H7 (cell line): ENCODE measurements at regions not wholly inside any gene's neighbourhood (a gene's known extent, or its start where the extent isn't known, plus 50 kb on each side); places are given as distances from the start of the nearest gene placed in this dataset.
"Not testable (repeated sequence)": the region's sequence is repeated elsewhere in the genome, so short reads cannot be mapped to it uniquely, and the experiment has no call there.

Source experiments
- DNase-seq: peaks from one replicate; pipeline ENCODE4 v3.0.0; 2012
- H3K27me3 ChIP-seq: 2 replicates; pipeline ENCODE4 v1.6.0; 2011; ENCODE audit warnings: mild to moderate bottlenecking, low read length; ENCODE audit not compliant: control insufficient read depth, insufficient read depth
- H3K36me3 ChIP-seq: replicated peaks from 2 replicates; pipeline ENCODE4 v1.5.1; 2011; ENCODE audit warnings: low read length; ENCODE audit not compliant: control insufficient read depth, insufficient read depth
- H3K4me3 ChIP-seq: 2 replicates; pipeline ENCODE4 v1.5.1; 2011; ENCODE audit warnings: low read depth, mild to moderate bottlenecking, control low read depth, low read length, moderate library complexity; ENCODE audit not compliant: insufficient read depth

DNA sequence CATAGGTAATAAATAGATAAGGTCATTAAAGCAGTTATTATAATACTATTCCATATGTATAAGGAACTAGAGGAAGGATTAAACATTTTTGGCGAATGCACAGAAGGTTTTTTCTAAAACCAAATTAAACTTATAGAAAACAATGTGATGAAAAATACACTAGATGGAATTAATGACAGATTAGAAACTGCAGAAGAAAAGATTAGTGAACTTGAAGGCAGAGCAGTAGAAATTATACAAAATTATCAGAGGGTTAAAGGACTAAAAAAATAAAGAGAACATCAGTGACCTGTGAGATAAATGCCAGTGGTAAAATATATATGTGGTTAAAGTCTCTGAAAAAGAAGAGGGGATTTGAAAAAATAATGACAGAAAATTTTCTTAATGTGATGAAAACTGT lies 74.0 kb downstream of the IGLL5 start:
- Histone ChIP-seq H3K36me3 (no peaks in the 10 kb centered on the region), H3K4me3 (no peak overlapping the region), H3K27me3 (no peaks in the 10 kb centered on the region; the same call in 1 of the 2 replicates)
- DNase-seq, result no peak

DNA sequence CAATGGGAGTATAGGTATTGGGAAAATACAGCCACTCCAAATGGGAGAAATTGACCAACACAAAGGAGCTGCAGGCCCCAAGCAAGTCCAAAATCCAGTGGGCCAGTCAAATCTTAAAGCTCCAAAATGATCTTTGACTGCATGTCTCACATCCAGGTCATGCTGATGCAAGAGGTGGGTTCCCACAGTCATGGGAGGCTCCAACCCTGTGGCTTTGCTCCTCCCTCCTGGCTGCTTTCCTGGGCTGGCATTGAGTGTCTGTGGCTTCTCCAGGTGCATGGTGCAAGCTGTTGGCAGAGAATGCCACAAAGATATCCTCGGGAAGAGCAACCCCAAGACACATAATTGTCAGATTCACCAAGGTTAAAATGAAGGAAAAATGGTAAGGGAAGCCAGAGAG lies 80.8 kb downstream of the IGLL5 start:
- no peak for DNase-seq
- Histone ChIP-seq H3K4me3 (no peak overlapping the region), H3K36me3 (no peaks in the 10 kb centered on the region), H3K27me3 (no peaks in the 10 kb centered on the region; the same call in 1 of the 2 replicates)

DNA sequence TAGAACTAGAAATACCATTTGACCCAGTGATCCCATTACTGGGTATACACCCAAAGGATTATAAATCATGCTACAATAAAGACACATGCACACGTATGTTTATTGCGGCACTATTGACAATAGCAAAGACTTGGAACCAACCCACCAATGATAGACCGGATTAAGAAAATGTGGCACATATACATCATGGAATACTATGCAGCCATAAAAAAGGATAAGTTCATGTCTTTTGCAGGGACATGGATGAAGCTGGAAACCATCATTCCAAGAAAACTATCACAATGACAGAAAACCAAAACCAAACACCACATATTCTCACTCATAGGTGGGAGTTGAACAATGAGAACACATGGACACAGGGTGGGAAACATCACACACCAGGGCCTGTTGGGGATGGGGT lies 85.0 kb downstream of the IGLL5 start:
- not testable (repeated sequence) for H3K27me3 ChIP-seq, H3K4me3 ChIP-seq, H3K36me3 ChIP-seq, DNase-seq

DNA sequence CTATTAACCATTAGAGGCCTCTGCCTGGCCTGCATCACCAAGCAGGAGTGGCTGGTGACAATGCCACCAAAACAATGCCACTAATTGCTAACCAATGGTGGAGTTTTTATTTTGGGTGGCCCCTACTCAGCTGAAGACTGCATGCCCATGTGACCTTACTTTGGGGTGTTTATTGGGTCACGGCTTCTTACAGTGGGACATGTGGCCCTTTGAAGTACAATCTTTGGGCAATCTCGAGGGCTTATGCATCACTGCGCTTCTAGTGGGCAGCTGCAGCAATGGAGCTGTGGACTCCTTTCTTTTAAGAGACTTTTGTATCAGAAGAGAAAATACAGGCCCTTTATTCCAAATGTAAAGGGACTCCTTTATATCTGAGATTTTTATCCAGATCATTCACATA lies 85.7 kb downstream of the IGLL5 start:
- Histone ChIP-seq H3K4me3 (no peak overlapping the region), H3K36me3 (no peaks in the 10 kb centered on the region), H3K27me3 (no peaks in the 10 kb centered on the region)
- DNase-seq, result no peak

DNA sequence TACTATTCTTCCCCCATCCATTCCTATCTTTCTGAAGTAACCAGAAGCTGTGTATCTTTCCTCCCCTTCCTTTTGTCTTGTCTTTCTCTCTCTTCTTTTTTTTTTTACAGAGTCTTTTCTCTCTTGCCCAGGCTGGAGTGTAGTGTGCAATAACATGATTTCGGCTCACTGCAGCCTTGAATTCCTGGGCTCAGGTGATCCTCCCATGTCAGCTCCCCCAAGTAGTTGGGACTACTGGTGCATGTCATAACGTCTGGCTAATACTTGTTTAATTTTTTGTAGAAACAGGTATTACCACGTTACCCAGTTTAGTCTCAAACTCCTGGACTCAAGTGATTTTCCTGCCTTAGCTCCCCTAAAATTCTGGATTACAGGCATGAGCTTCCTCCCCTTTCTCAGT lies 86.5 kb downstream of the IGLL5 start:
- no peak for DNase-seq
- Histone ChIP-seq H3K27me3 (no peaks in the 10 kb centered on the region), H3K4me3 (no peak overlapping the region), H3K36me3 (no peaks in the 10 kb centered on the region)

DNA sequence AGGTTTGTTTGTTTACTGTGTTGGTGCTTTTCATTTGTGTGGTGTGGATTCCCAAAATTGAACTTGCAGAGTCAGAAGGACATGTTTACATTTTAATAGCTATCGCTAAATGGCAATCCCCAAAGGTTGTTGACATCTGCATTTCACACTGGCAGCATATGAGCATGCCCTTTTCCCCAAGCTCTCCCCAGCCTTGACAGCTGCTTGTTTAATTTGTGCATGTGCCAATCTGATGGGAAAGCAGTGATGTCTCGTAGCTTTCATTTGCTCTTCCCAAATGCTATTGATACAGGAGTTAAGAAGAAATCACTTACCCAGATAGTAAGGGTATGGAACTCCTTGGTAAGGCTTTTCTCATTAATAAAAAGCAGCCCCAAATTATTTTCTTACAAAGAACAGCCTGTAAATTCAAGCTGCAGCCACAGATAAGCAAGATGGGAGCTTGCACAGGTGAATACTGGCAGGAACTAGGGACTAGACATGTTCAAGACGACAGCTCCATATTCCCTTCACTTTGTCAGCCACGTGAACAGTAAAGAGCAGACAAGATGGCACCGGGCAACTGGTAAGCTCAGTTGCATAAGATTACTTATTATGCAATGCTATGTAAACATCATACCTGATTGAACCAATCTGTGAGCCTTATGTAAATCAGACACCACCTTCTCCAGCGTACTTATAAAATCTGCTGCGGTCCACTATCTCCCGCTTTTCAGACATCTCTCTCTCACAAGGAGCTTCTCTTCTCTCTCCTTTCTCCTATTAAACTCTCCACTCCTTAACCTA lies 87.4 kb downstream of the IGLL5 start:
- Histone ChIP-seq H3K27me3 (no peaks in the 10 kb centered on the region), H3K36me3 (no peaks in the 10 kb centered on the region), H3K4me3 (no peak overlapping the region)
- no peak for DNase-seq

DNA sequence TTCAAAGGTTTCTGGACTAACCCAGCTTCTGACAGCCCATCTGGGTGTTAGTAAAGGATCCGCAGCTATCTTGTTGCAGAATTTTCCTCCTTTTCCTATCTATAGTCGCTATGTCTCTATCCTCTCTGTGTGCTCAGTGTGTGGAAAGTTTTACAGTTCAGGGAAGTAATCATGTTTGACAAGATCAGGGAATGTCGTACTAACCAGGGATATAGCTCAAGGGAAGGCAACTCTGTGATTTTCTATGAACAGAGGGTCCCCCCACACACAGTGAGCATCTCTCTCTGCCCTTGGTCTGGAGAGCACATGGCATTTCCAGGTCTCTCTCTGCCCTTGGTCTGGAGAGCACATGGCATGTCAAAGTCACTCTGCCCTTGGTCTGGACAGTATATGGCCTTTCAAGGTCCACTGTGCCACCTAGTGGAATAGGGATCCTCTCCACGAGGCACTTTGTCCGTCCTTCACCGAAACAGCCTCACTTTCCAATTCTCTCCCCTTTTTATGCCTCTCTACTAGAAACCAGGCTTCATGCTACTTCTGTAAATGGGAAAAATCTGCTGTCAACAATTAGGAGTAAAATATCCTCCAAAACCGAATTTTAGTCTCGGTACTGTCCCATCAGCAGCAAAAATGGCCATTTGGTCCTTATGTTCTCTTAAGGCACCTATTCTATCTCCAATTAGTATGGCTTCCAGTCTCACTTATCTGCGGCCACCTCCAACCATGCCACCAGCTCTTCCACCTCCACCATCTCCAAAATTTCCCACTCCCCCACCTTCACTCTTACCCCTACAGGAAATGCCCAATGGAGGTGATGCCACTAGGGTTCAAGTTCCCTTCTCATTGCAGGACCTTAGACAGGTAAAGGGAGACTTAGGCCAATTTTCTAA lies 88.7 kb downstream of the IGLL5 start:
- H3K4me3 ChIP-seq, result no peak overlapping the region
- no peaks in the 10 kb centered on the region for H3K27me3 ChIP-seq
- no peak for DNase-seq
- no peaks in the 10 kb centered on the region for H3K36me3 ChIP-seq

DNA sequence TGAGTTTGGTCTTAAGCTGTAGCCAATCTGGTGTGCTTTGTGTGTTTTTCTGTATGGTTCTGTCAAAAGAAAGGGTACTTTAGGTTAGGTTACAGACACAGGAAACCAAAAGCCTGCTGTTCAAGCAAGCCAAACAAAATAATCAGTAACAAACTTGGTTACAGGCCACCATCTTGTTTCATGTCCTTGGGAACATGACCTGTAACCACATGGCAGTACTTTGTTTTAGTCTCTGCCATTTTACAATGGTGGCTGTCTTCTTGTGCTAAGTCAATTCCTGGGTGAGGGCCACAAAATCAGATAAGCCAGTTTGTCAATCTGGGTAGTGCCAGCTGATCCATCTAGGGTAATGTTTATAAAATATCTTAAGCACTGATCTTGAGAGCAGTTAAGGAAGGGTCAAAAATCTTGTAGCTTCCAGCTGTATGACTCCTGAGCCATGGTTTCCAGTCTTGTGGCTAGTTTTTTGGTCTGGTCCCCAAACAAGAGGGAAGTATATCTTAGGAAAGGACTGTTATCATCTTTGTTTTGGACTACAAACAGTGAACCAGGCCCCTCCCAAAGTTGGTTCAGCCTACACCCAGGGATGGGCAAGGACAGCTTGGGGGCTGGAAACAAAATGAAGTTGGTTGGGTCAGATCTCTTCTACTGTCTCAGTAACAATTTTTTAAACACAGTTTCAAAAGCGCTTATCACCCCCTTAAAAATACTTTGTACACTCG lies 90.0 kb downstream of the IGLL5 start:
- H3K36me3 ChIP-seq, result no peaks in the 10 kb centered on the region
- H3K27me3 ChIP-seq, result no peaks in the 10 kb centered on the region
- no peak for DNase-seq
- no peak overlapping the region for H3K4me3 ChIP-seq

DNA sequence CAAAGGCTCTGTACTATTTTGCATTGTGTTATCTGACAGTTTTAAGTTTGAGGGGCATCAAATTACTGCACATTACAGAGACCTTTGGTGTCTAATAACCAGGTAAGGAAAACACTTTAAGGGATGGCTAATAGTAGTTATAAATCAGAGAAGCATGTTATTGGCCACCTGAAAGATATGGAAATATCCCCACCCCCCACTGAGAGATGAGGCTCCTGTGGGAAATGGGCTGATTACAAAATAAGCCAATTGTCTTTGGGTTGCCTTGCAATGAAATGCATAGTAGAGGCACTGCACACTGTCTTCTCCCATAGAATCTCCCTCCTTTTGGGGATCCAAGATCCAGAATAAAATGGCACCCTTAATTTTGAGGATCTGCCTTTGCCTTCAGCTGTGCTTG lies 91.0 kb downstream of the IGLL5 start:
- DNase-seq, result no peak
- no peaks in the 10 kb centered on the region for H3K27me3 ChIP-seq
- H3K4me3 ChIP-seq, result no peak overlapping the region
- no peaks in the 10 kb centered on the region for H3K36me3 ChIP-seq

DNA sequence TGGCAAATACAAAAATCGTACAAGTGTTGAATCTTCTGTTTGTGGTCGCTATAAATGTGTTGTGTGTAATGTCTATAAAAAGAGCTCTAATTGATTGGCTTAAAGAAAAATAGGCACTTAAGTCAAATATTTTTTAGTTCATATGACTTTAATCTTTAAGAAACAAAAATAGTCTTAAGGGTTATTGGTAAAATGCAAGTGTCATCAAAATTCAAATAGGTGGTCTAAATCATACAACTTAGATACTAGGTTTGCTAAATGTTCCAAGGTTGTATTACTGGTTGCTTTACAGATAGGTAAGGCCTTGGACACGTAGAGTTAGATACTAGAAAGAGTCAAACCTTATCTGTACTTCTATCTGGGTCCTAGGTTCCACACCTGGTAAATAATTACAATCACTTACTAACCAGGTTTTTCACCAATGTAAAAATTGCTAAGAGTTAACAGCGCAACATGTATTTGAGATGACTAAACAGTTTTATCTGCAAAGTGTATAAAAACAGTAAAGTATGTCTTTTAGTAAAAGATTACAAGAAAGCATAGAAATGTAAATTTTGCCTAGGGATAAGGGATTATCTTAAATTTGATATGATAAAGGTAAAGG lies 91.1 kb upstream of the GNAZ start:
- no peak for DNase-seq
- Histone ChIP-seq H3K27me3 (no peaks in the 10 kb centered on the region), H3K4me3 (no peak overlapping the region), H3K36me3 (no peaks in the 10 kb centered on the region)

DNA sequence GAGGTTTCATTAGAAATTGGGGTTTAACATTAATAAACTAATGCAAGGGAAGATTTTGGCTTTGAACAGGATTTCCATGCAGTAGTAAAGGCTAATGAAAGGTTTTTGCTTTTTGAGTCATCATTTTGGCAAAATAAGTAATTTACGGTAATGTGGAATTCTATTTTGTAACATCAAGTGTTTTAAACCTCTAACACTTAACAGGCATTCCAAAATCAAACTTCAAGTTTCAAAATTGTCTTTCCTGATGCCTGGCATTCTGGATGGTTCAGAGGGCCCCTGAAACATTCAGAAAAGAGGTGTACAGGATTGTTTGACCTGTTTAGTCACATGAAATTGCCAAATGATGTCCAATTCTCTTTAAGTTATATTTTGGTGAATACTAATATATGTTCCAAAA lies 90.4 kb upstream of the GNAZ start:
- H3K36me3 ChIP-seq, result no peaks in the 10 kb centered on the region
- no peak for DNase-seq

DNA sequence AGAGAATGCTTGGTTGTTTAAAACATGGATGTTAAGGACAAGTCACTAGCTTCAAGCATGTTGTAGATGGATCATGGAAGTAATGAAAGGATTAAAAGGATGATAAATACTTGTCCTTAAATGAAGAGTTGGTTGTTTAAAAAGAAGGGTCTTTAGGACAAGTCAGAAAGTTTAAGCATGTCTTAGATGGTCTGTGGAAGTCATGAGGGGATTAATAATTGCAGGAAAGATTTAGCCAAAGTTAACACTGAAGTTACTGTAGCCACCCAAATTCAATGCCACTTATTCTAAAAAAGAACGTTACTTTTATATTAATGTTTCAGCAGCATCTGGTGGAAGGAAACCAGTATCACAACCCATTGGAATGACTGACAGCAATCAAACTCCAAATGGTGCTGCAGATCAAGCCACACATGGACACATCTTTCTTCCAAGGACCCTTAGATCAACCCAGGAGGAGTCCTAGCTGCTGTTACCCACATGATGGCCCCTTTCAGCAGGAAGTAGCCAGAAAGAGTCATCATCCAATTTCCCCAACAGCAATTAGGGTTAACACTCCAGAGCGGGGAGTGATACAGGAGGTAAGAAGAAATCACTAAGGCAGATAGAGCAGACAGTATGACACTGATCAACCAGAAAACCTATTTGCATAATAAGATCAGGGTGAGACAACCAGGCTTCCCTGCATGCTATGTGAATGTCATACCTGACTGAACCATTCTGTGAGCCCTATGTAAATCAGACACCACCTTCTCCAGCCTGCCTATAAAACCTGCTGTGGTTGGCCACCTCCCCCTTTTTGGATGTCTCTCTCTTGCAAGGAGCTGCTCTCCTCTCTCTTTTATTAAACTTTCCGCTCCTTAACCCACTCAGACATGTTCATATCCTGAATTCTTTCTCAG lies 88.4 kb upstream of the GNAZ start:
- Histone ChIP-seq H3K4me3 (no peak overlapping the region), H3K27me3 (no peaks in the 10 kb centered on the region), H3K36me3 (no peaks in the 10 kb centered on the region)
- DNase-seq, result no peak

More for the DNA sequence above, 90.4 kb upstream of the GNAZ start:
- Histone ChIP-seq H3K4me3 (no peak overlapping the region), H3K27me3 (no peaks in the 10 kb centered on the region)

DNA sequence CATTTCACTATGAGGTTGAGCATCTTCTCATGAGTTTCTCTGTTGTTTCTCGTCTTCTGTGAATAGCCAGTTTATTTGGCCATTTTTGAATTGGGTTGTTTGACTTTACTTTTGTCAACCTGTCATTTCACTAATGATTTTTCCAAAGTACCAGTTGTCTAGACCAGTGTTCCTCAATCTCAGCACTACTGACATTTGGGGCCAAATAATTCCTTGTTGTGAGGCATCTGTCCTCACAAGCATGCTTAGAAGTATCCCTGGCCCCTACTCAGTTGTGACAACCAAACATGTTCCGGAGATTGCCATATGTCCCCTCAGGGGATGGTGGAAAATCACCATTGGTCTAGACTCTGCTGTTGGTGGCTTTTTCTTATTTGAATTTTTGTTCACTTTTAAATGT lies 87.7 kb upstream of the GNAZ start:
- Histone ChIP-seq H3K4me3 (no peak overlapping the region), H3K27me3 (no peaks in the 10 kb centered on the region), H3K36me3 (no peaks in the 10 kb centered on the region)
- no peak for DNase-seq

DNA sequence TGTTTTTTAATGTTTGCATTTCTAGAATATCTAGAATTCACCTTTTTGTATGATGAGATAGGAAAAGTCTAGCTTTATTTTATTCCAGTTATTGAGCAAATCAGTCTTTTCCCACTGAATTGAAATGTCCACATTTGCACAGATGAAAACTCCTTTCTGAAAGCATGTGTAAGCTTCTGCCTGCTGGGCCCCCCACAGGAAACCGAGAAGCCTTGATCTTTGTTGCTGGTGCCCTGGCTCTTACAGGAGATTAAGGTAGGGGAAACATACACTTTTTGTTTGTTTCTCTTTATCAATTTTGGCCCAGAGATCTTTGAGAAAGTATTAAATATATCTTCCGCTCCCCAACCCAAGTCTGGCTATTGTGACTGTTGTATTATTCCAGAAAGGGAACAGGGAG lies 87.2 kb upstream of the GNAZ start:
- Histone ChIP-seq H3K4me3 (no peak overlapping the region), H3K36me3 (no peaks in the 10 kb centered on the region), H3K27me3 (no peaks in the 10 kb centered on the region)
- no peak for DNase-seq
